Stimulated activated CD4-positive, alpha-beta T cell treated with anti-CD3 and anti-CD28 coated beads, Interleukin-12 subunit alpha, Interleukin-12 subunit beta, amount 100 ng/mL, for 4 hours (primary cell): ENCODE measurements at regions not wholly inside any gene's neighbourhood (a gene's known extent, or its start where the extent isn't known, plus 50 kb on each side); places are given as distances from the start of the nearest gene placed in this dataset.

ENCODE experiments used
- DNase-seq: peaks from one replicate; pipeline ENCODE4 v3.0.0-alpha.2; 2020

DNA sequence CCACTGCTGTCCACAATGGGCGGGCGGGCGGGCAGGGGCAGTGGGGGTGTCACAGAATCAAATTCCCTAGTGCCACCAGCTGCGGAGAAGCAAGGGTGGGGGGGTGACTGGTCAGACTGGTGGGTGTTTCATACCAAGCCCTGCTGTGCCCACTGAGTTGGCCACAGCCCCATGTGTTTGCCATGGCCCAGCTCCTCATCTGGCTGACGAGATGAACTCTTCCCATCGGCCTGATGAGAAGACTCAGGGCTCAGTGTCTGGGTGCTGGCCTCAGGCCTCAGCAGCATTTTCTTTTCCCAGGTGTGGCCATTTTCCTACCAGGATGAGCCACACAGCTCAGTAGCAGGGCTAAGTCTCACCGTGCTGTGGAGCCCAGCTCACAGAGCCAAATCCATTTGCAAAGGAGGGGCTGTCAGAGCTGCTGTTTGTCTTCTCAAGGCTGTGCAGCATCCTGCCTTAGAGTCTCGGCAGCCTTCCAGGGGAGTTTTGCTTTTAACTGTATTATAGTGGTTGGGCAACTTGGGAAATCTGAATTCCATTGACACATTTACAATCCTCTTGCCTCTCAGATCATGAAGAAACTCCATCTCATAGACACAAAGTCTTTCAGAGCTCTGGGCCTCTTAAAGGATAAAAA, 176.8 kb downstream of the ABHD5 start:
- no peak for DNase-seq

DNA sequence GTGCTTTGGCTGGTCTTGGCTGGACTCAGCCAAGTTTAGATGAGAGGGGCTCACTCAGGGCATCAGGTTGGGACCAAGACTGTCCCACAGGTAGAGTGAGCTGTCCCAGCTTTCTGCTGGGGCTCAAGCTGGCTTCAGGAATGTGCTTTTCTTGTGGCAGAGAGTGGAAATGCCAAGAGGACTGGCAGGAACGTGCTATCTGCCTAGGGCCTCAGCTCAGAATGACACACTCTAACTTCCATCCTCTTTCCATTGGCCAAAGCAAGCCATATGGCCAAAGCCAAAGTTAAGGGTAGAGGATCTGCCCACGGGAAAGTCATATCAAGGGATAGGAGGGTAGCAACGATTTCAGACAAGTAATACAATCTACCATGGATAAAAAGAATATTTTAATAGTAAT, 178.8 kb downstream of the ABHD5 start:
- no peak for DNase-seq

DNA sequence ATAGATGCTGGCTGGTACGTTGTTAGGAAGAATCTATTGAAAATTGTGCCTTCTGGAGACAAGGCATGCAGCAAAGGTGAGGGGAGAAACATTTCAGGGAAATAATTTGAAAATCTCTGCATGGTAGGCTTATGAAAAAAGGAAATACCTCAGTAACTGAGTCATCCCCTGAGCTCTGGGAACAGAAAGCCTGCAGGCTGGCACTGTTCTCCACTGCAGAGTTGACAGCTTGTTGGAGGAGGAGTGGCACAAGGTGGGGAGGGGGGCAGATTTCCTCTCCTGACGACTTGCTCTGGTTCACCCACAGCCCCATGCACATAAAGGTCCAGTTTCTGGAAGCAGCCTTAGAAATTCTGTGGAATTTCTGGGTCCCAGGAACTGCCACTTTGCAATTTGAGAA, 179.4 kb downstream of the ABHD5 start:
- DNase-seq, result no peak

DNA sequence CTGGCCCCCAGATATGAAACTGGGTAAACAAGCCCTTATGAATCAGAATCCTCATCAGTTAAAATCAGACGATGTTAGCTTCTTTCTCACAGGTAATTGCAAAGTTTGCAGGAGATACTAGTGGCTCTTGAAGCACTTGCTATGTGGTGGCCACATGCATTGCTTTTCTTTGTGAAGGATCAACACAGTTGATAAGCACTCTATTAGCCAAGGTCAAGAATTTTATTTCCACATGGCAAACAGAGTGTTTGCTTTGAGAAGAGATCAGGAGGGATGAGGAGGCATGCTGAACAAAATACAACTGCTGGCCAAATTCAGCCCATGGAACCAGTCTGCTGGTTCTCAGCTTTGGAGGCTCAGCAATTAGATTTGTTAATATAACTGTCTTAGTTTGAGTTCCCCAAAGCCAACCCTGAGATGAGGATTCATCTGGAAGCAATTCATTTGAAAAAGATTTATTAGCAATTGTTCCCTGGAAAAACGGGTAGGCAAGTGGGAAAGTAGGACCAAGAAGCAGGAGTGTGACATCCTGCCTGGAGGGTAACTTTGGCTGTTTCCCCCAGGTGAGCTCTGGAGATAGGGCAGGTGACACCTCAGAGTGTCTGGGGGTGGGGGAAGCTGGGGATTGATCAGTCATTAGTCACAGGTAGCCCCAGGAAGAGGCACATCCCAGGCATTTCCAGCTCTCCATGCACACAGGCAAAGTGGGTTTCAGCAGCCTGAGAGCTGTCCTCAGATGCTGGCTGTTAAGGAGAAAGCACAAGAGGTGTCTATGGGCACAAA, 180.3 kb downstream of the ABHD5 start:
- no peak for DNase-seq

DNA sequence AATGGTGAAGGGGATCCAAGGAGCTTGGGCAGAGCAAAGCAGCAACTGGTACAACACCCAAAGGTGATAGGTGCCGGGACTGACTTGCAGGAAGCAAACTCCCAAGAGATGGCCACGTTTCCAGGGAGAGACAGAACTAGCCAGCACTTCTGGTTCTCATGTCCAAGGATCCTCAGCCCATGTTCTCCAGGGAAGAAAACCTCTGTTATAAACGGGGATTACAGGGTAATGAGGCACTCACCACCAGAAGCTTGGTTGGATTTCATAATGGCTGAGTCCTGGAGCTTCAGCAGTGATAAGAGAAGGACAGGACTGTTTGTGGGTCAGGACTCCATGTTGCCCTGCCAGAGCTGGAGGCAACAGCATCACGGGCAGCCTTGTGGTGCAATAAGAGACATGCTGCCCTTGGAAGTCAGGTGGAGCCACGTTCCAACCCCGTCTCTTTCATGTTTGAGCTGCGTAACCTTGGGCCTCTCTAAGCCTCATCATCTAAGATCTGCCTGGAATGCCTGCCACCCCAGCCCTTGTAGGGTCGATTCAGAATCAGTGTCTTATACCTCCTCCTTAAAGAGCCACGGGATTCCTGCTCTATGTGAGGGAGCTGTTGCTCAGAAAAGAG, 181.0 kb downstream of the ABHD5 start:
- no peak for DNase-seq

DNA sequence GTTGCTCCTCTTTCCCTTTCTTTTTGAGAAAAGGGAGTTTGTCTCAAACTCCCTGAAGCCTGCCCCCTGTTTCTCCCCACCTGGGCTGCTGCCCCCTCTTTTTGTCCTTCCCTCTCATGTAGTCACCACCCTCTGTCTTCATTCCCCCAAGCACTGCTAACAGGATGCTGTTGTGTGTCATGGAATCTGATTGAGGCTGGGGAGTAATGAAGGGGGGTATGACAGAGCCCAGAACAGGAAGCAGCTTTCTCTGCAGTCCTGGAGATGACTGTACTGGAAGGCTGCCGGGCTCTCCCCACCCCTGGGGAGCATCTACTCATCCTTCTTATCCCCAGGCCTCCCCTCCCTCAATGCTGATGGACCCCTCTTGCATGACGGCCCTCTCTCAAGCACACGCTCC, 181.6 kb downstream of the ABHD5 start:
- DNase-seq, result no peak

DNA sequence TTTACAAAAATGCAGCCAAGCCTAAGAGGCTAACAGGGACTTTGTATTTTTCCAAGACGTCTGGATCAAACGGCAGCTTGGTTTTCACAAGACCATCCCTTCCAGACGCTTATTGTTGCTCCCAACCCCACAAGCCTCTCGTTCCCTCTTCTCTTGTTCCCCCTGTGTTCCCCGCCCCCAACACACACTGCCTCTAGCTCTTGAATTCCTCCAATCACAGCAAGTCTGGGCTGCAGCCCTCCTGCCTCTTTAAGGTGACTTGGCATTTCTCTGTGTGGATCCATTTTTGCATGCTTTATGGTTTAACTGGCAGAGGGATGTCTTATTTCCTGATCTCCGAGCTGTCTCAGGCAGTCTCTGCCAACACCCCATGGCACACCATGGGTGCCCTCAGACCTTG, 182.2 kb downstream of the ABHD5 start:
- no peak for DNase-seq

DNA sequence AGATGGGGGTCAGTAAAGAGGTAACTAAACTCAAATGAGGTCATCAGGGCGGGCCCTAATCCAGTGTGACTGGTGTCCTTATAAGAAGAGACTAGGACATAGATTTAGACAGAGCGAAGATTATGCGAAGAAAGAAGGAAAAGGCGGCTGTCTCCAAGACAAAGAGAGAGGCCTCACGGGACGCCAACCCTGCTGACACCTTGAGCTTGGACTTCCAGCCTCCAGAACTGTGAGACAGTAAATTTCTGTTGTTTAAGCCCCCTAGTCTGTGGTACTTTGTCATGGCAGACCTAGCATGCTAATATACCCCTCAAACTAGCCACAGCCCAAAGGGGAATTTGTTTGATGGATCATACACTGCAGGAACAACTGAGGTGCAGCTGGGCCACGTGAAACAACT, 183.0 kb downstream of the ABHD5 start:
- no peak for DNase-seq

DNA sequence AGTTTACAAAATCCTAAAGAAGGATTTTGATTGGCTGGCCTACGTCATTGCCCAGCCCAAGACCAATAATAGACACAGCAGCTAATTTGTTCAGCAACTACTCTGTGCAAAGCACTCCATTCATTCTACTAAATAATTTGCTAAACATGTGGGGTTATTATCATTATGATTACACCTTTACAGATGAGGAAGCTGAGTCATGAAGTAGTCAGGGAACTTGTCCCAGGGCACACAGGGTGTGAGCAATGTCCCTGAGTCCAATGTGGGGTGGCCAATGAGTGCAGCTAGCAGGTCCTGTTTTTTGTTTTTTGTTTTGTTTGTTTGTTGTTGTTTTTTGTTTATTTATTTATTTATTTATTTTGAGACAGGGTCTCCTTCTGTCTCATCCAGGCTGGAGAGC, 183.6 kb downstream of the ABHD5 start:
- no peak for DNase-seq

DNA sequence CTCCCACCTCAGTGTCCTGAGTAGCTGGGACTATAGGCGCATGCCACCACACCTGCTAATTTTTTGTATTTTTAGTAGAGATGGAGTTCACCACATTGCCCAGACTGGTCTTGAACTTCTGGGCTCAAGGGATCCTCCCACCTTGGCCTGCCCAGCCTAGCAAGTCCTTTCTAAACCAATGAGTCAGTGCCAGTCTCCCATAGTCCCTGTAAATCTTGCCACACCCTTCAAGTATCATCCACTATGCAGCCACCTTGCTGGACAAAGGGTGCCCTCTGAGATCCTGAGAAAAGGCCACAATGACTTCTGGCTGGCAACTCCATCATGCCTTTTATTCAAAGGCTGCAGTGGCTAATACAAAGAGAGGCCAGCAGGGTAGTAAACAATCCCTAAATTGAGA, 184.0 kb downstream of the ABHD5 start:
- no peak for DNase-seq

DNA sequence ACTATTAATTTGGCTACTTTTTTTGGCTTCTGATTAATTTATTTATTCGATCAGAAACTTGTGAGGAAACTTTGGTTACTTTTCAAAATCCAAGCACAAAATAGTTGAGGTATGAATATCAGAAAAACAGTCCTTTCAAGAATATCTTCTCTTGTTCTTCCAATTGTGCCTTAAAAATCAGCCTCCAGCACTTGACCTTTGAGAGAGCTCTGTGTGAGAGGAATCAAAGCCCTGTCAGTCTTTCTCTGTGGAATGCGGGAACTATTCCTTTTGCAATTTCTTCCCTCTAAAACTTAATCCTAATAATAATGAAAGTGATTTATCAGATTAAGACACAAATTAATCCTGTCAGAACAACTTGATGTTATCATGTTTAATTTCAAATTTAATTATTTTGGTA, 185.9 kb downstream of the ABHD5 start:
- no peak for DNase-seq

DNA sequence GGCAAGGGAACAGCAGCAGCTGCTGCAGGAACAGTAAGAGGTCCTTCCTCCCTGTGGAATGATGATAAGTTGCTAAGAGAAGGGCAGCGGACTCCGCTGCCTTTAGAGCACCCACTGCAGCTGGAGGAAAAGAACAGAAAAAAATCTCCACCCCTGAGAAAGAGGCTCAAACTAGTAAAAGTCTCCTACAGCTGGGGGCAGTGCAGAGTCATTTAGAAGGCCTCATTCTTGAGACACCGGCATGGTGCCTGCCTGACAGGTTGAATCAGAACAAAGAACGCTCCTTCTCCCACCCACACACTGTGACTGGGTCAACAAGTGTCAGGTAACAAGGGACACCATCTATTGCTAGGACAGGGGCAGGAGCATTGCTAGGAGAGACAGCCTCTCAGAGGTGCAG, 188.4 kb downstream of the ABHD5 start:
- DNase-seq, result no peak

DNA sequence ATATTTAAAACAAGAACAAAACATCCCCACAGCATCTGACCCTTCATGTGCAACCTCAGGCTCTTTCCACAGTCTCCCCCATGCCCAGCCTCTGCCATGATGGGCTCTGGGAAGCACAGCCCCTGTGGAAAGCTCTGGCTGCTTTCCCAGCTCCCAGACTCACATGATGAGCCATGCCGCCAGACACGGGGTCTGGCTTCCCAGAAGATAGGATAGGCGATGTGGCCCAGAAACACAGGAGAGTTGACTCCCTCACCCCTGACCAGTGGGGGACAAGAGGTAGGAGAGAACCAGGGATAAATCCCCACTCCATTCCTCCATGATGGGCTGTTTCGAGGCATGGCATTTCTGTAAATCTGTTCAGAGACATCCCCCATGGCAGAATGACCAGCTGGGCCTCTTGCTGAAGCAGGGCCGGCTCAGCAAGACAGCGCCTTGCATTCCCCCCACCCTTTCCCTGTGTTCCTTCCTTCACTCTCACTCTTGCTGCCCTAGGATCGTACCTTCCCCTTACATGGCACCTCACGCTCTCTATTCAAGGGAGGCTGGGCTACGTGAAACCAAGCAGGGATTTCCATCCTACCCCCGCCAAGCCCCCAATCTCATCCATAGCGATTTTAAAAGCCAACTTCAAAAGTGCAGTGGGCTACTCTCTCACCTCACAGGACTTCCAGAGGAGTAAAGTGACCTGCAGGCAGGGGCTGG, 192.4 kb downstream of the ABHD5 start:
- no peak for DNase-seq

DNA sequence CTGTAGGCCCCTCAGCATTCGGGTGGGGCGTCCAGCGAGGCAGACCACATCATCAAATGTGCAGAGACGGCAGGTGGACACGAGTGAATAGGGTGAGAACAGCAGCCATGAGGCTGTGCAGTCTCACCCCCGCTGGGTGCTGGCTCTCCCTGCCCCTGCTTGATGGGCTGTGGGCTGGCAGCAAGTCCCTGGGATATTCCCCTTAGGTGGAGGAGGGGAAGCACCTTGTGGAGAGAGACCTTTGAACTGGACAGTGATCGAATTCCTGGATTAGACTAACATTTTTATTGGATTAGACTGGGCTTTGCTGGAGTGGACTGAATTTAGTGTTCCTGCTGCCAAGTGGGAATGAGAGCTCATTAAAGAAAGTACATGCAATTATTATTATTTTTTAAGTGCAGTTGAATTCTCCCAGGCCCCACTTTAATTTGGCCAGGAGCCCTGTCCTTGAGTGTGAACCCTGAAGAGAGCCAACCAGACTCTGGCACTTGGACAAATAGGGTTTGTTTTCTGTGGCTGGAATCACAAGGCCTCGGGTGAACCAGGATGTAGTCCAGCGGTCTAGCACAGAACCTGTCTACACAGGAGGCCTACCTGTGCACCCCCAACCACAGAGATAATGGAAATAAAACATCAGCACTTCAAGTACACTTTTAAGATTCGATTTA, 193.1 kb downstream of the ABHD5 start:
- DNase-seq, result no peak

DNA sequence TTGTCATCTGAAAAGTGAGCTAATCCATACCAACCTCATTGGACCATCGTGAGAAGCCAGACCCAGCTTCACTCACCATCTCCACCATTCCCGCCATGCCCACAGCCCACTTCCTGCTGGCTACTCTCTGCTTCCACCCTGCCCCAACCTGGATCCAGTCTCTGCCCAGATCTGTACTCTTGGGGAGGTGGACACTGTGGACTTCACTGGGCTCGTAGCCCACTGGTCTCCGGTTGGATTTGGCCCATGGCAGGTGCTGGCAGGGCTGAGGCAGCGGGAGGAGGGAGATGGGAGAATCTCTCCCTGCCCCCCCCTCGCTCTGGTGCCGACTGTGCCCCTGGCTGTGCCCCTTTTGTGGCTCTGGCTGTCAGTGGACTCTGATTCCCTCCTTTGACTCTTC, 193.8 kb downstream of the ABHD5 start:
- DNase-seq, result no peak

DNA sequence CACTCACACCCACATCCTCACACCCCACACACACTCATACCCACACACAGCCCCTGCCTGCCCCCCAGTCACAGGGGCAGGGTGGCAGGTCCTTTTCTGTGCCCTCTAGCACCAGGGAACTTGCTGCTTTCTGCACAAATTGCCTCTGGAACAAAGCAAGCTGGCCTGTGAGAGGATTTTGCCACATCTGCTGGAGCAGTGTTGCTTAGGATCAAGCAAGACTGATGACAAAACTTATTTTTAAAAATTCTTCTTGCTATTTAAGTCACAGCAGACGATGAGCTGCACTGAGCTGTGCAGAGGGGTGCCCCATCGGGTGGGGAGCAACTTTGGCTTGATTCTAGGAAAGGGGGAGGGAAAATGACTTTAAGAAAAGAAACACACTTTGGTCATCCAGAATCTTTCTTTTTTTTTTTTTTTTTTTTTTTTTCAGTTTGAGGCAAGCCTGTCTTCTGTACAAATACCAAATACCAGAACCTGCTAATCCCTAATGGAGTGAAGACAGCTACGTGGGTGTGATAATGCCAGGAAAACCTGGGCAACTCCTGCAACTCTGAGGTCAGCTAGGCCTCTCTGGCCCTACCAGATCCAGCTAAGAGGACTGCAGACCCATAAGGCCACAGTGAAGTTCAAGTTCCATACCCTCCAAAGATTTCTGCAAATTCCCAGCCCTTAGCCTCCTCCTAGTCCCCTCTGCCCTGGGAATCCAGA, 195.3 kb downstream of the ABHD5 start:
- DNase-seq, result no peak

DNA sequence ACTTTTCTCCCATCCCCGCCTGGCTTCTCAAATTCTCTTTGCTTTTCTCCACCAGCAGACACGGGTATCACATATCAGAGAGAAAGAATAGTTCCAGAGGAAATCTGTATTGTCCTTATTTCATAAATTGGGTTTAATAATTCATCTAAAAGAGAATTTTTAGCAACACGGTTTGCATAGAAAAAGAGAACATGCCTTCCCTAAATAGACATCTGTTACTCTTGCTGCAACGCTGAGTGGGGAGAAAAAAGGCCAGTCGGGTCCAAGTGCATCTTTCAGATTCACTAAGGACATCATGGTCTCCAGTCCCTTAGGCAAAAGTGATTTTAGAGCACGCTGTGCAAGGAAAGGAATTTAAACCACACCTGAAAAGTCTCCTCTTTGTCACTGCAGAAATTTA, 201.3 kb downstream of the ABHD5 start:
- no peak for DNase-seq

DNA sequence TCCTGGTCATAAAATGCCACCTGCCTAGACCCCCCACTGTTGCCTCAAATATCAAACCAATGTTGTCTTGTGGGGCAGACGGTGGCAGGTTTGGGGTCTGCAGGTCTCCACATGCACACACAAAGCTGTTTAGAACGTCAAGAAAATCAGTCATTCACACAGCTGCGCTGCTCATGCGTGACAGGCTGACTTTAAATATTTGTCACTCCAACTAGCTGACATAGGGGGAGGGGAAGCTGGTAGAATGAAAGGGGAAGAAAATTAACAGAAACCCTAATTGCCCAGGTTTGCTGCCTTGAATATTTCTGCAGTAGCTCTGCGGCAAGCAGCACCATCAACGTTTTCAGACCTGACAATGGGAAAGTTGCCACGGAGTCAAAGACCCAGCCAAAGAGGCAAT, 201.8 kb downstream of the ABHD5 start:
- DNase-seq, result no peak

DNA sequence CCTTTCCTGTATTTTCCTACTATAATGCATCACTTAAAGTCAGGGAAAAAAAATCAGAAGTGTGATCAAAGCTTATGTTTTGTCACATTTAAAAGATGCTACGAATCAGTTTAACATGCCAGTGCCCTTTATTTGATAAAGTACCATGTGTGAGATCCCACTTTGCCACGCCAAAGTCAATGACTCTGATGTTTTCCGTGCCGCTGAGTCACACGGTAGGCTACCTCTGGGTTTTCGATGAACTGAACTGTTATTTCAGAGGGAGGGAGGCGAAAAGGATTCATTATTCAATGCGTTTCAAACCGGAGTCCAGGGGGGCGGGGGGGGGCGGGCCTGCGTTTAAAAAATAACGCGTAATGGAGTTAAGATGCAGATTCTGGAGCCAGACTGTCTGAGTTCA, 203.0 kb downstream of the ABHD5 start:
- DNase-seq, result peak; percentile 10

DNA sequence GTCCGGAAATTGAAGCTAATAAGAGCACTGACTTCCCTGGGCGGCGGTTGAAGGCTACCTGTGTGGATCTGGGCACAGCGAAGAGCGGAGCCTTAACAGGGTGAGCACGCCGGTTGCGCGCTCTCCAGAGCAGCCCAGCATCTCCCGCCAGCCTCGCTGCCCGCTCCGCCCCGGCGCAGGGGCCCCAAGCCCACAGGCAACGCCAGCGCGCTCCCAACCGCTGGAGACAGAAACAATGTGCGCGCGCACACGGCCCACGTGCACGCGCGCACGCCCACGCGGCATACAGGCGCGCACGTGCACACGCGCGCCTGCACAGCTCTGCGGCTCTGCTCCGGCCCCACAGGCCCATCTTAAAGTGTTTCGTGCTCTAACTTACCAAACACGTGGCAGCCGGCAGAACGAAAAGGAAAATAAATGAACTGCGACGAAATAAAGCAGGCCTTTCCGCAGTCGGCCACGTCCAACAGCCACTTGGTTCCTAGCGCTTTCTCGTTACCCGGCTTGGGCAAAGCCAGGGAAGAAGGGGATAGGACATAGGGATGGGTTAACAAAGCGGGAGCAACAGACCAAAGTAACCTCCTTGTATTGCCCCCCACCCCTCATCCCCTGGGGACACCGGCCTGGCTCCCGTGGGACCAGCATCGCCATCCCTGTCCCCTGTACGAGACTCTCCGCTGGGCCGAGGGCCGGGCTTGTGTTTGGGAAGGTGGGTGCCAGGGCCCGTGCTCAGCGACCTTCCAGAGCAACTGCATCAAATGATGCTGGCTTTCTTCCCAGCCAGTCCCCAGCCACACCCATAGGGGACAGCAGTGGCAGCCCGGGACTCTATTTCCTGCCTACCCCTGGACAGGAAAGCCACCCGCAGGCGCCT, 203.7 kb downstream of the ABHD5 start:
- DNase-seq, result peak; percentile 43

DNA sequence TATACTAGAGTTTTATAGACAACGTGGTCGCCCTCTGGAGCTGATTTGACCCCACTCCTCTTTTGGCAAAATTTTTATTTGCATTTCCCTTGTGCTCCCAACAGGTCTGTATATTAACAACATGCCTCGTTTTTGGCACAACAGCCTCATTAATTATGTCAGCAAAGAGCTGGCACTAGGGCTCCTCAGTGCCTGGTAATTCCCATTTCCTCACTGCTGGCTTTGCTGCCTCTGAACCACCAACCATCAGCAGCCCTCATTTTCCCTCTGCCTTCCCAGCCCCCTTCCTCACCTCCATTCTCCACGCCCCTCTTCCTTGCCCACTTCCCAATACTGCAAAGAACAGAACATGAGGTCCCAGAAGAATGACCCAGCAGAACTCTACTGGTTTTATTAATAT, 204.8 kb downstream of the ABHD5 start:
- no peak for DNase-seq

DNA sequence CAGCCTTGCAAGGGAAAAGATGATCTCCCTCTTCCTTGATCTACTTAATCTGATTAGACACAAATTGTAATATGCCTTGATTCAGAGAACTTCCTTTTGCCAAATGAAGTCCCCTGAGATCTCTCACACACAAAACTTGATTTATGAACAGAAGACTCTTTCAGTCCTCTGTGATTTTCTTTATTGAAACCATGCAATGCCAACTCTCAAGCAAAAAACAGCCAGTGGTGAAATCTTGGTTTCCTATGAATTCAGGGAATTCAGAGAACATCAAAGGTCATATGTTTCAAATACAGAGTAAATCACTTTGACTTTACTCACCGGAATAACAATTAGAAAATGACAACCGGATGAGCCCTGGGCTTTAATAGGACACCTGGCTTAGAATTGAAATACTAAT, 211.7 kb downstream of the ABHD5 start:
- no peak for DNase-seq
